Mucosa of stomach (tissue), 1 donor: ENCODE measurements at regions not wholly inside any gene's neighbourhood (a gene's known extent, or its start where the extent isn't known, plus 50 kb on each side); places are given as distances from the start of the nearest gene placed in this dataset.
"Not testable (repeated sequence)": the region's sequence is repeated elsewhere in the genome, so short reads cannot be mapped to it uniquely, and the experiment has no call there.

ENCODE experiments used
- H3K27me3 ChIP-seq: one replicate; pipeline ENCODE4 v1.7.0; 2013; ENCODE audit warnings: mild to moderate bottlenecking, low read length; ENCODE audit not compliant: control insufficient read depth, insufficient read depth
- H3K36me3 ChIP-seq: one replicate; pipeline ENCODE4 v1.7.0; 2013; ENCODE audit warnings: low read length; ENCODE audit not compliant: control insufficient read depth, insufficient read depth
- H3K4me1 ChIP-seq: one replicate; pipeline ENCODE4 v1.7.0; 2013; ENCODE audit warnings: mild to moderate bottlenecking, low read length; ENCODE audit not compliant: control insufficient read depth, insufficient read depth
- H3K4me3 ChIP-seq: one replicate; pipeline ENCODE4 v1.7.0; 2013; ENCODE audit warnings: low read length
- H3K9ac ChIP-seq: one replicate; pipeline ENCODE4 v1.7.0; 2013; ENCODE audit warnings: mild to moderate bottlenecking, low read length, moderate library complexity
- H3K9me3 ChIP-seq: one replicate; pipeline ENCODE4 v1.7.0; 2013; ENCODE audit warnings: mild to moderate bottlenecking, low read length, moderate library complexity; ENCODE audit not compliant: control insufficient read depth
- donor health status: Pancreatic carcinoma.

DNA sequence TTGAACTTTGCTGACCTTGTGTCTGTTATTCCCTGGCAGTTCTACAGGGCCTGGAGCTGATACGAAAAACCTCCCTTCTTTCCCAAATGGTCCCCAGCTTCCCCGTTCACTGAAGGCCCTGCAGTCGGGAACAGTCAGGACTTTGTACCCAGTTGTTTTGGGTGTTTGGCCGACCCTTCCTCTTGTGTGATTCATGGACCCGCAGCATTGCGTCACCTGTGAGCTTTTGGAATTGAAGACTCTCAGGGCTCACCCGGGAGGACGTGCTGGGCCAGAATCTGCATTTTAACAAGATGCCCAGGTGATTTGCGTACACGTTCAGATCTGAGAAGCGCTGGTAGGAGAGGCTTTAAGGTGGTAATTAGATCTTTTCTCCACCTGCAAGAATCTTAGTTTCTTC lies 220.4 kb downstream of the OTOP1 start:
- not testable (repeated sequence) for H3K27me3 ChIP-seq, H3K36me3 ChIP-seq, H3K9me3 ChIP-seq, H3K9ac ChIP-seq, H3K4me3 ChIP-seq, H3K4me1 ChIP-seq

DNA sequence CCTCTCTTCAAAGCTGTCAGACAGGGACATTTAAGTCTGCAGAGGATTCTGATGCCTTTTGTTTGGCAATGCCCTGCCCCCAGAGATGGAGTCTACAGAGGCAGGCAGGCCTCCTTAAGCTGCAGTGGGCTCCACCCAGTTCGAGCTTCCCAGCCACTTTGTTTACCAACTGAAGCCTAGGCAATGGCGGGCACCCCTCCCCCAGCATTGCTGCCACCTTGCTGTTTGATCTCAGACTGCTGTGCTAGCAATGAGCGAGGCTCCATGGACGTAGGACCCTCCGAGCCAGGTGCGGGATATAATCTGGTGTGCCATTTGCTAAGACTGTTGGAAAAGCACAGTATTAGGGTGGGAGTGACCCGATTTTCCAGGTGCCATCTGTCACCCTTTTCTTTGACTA lies 207.7 kb downstream of the OTOP1 start:
- not testable (repeated sequence) for H3K4me3 ChIP-seq, H3K9me3 ChIP-seq, H3K4me1 ChIP-seq, H3K36me3 ChIP-seq, H3K9ac ChIP-seq, H3K27me3 ChIP-seq

DNA sequence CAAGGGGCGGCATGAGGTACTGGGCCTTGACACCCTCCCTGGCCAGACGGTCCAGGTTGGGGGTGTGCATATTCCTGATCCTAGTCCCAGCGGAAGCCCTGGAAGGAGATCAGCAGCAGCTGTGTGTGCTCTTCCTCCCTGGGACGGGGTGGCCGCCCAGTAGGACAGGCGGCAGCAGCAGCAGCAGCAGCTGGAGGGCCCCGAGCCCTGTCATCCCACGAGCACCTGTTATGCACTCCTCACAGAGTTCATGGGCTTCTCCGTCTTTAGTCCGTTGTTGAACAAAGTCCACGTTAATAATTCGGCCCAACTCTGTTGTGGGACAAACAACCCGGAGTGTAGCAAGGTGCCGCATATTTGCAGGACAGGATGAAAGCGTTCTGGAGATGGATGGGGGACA lies 205.6 kb downstream of the OTOP1 start:
- not testable (repeated sequence) for H3K27me3 ChIP-seq, H3K4me3 ChIP-seq, H3K9me3 ChIP-seq, H3K36me3 ChIP-seq, H3K9ac ChIP-seq, H3K4me1 ChIP-seq

DNA sequence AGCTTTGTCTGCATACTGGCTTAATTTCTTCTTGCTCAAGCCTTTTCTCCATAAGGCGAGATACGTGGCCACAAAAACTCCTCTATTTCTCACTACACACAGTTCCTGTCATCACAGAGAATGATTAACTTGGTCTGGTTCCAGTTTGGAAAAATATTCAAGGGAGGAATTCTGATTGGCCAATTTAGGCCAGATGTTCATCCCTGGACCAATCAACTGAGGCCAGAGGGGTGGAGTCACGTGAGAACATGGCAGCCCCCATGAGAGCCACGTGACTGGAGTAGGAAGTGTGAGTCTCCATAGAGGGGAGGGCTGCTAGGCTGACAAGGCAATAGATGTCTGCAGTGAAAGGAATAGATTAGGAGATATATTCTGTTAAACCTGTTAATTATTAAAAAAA lies 200.0 kb downstream of the OTOP1 start:
- H3K4me3 ChIP-seq, H3K27me3 ChIP-seq, H3K9ac ChIP-seq, H3K9me3 ChIP-seq, H3K4me1 ChIP-seq, H3K36me3 ChIP-seq: not testable (repeated sequence)

DNA sequence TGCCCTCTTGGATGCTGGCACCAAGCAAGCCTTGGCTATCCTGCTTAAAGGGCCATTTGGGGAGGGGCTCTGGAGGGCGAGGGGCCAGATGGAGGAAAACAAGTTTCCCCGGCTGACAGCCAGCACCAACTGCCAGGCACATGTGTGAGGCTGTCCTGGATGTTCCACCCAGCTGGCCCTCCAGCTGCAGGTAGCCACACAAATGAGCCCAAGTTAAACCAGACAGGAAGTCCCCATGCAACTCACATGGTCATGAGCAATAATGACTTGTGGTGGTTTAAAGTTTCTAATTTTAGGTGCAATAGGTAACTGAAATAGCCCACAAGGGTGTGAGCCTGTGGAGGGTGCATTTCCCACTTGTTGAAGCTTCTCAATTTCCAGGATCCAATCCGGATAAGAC lies 198.0 kb downstream of the OTOP1 start:
- not testable (repeated sequence) for H3K9ac ChIP-seq, H3K9me3 ChIP-seq, H3K27me3 ChIP-seq, H3K36me3 ChIP-seq, H3K4me3 ChIP-seq
- peaks cover 11% of the 10 kb centered on the region for H3K4me1 ChIP-seq

DNA sequence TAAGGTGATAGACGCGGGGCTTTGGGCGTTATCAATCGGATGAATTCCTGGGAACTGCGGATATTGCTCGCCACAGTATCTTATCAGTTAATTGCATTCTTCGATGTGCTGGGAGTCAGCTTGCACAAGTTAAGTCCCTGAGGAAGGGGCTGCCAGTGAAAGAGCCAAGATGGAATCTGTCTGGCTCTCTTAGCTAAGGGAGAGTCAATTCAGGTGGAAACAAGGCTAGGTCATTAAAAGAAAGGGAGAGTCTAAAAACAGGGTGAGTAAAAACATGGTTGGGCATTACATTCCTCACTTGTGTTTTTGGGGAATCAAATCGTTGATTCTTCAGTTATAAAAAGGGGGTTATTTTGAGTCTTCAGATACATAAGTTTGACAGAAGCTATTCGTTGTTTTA lies 196.2 kb downstream of the OTOP1 start:
- peaks cover 11% of the 10 kb centered on the region for H3K4me1 ChIP-seq
- not testable (repeated sequence) for H3K36me3 ChIP-seq, H3K9ac ChIP-seq, H3K27me3 ChIP-seq, H3K9me3 ChIP-seq, H3K4me3 ChIP-seq

DNA sequence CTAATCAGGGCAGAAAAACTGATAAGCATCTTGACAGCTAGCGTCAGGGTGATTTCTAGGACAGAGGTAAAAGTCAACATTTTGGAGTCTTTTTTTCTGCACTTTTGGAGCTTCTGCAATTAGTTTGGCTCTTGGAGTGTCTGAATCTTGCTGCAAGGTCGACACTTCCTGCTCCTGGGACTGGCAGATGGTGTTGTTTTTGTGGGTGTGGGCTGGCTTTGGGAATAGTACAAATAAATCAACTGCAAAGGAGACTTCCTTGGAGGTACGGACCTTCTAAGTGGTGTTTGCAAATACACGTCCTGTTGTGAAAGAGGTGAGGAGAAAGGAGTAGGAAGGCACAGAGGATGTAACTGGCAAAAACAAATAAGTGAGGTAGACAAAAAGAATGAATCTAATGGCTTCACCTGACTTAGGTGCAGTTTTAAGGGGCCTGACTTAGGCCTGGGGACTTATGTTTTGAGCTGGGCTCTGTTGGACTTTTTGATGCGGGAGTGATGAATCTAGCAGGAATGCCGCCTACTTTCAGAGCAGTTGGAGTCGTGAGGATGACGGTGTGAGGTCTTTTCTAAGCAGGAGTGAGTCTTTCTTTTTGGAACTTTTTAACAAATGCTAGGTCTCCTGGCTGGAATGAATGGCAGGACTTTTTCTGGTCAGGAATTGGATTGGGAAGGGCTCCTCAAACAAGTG lies 195.1 kb downstream of the OTOP1 start:
- H3K36me3 ChIP-seq, H3K4me3 ChIP-seq, H3K27me3 ChIP-seq, H3K9me3 ChIP-seq, H3K9ac ChIP-seq: not testable (repeated sequence)
- peaks cover 11% of the 10 kb centered on the region for H3K4me1 ChIP-seq

DNA sequence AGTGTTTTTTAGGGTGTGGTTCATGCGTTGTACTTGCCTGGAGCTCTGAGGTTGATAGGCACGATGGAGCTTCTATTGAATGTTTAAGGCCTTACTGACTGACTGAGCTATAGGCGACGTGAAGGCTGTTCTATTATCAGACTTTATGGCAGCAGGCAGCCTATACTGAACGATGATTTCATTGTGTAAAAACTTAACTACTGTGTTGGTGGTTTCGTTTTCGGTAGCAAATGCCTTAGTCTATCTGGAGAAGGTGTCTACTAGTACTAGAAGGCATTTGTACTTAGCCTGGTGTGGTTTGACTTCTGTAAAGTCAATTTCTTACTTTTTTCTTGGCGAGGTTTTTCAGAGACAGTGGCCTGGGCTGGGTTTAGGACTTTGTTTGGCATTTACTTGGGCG lies 194.4 kb downstream of the OTOP1 start:
- not testable (repeated sequence) for H3K27me3 ChIP-seq, H3K4me3 ChIP-seq, H3K36me3 ChIP-seq, H3K9me3 ChIP-seq
- peak overlapping the region; percentile 60 for H3K9ac ChIP-seq
- peaks cover 11% of the 10 kb centered on the region for H3K4me1 ChIP-seq

DNA sequence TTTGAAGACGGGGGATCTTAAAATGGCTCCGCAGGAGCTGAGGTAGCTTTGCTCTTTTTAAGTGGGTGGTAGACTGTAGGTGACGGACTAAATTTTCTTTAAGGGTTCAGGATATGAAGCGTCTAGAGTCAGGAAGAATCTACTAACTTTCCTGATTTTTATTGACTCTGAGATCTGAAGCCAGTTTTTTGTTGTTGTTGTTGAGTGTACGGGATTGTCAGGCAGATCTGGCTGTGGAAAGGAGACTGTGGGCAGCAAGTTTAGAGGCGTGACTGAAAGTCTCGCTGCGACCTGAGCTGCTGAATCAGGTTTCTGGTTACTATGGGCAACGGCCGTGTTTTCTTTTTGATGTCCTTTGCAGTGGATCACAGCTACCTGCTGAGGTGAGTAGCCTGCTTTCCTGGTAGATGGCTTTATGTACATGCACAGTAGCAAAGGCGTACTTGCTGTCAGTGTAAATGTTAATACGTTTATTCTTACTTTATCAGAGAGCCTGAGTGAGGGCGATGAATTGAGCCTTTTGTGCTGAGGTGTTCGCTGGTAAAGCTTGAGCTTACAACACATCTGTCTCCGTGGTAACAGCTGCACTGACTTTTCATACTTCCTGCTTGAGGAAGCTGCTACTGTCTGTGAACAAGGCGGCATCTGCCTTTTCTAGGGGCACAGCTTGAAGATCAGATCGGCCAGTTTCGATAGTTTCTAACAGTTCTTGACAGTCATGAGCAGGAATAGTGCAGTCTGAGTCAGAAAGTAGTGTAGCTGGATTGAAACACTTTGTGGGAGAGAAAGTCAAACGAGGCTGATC lies 193.7 kb downstream of the OTOP1 start:
- Histone ChIP-seq H3K4me1 (peaks cover 11% of the 10 kb centered on the region), H3K9ac (peak overlapping the region; percentile 60)
- not testable (repeated sequence) for H3K9me3 ChIP-seq, H3K27me3 ChIP-seq, H3K36me3 ChIP-seq, H3K4me3 ChIP-seq

DNA sequence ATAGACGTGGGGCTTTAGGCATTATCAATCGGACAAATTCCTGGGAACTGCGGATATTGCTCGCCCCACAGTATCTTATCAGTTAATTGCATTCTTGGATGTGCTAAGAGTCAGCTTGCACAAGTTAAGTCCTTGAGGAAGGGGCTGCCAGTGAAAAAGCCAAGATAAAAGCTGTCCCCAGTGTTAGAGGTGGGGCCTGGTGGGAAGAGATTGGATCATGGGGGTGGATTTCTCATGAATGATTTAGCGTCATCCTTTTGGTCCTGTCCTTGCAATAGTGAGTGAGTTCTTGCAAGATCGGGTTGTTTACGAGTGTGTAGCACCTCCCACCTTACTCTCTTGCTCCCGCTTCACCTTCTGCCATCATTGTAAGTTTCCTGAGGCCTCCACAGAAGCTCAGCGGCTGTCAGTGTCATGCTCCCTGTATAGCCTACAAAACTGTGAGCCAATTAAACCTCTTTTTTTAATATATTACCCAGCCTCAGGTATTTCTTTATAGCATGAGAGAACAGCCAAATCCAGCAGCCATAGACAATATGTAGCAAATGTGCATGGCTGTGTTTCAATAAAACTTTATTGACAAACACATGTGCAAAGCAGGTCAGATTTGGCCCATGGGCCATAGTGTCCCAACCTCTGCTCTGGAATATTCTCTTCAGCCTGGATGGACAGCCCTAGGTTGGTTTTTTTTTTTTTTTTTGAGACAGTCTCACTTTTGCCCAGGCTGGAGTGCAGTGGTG lies 189.2 kb downstream of the OTOP1 start:
- not testable (repeated sequence) for H3K9me3 ChIP-seq, H3K4me1 ChIP-seq, H3K9ac ChIP-seq, H3K4me3 ChIP-seq, H3K27me3 ChIP-seq, H3K36me3 ChIP-seq

DNA sequence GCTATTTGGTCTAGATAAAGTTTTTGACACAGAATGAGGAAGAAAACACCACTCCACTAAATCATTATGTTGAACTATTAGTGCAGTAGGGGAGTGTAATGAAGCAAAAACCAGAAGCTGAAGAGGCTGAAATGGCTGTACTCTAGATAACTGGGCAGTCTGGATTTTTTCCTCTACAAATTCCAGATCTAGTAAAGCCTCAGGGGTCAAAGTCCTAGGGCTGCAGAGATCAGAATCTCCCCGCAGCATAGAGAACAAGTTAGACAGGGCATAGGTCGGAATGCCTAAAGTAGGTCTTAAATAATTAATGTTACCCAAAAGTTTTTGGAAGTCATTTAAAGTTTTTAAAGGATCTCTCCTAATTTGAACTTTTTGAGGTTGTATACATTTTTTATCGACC lies 180.9 kb downstream of the OTOP1 start:
- not testable (repeated sequence) for H3K9me3 ChIP-seq, H3K36me3 ChIP-seq, H3K27me3 ChIP-seq, H3K9ac ChIP-seq, H3K4me1 ChIP-seq, H3K4me3 ChIP-seq

DNA sequence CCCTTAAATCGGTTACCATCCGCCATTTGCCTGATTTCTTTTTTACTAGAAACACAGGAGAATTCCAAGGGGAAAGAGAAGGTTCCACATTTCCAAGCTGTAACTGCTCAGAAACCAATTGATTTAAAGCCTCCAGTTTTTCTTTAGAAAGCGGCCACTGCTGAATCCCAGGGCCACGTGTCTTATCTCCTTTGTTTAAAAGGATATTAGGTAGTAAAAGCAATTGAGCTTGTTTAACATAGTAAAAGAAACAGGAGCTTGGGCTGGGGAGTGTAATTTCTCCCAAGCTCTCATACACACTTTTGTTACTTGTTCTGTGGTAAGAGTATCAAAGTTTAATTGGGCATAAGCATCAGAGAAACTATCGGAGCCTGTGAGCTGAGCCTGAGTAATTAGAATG lies 180.0 kb downstream of the OTOP1 start:
- H3K4me1 ChIP-seq, H3K4me3 ChIP-seq, H3K9ac ChIP-seq, H3K36me3 ChIP-seq, H3K9me3 ChIP-seq, H3K27me3 ChIP-seq: not testable (repeated sequence)
